ENCODE measurements at regions not wholly inside any gene's neighbourhood (a gene's known extent, or its start where the extent isn't known, plus 50 kb on each side); places are given as distances from the start of the nearest gene placed in this dataset.

- no peak for DNase-seq (ENCODE audit: low read depth)
- no peak overlapping the region for H3K4me3 ChIP-seq (ENCODE audit: low read depth, low read length)
- no peak for TF ChIP-seq CTCF (IDR thresholded peaks at IDR 0.05; ENCODE audit: insufficient read depth, low read depth, low read length, missing control alignments)
Measured at GRCh38 chr6:1240766-1241318, 71.1 kb upstream of the FOXQ1 start.

GRCh38 chr6:1239805-1240204 is 72.1 kb upstream of the FOXQ1 start:
- TF ChIP-seq CTCF (IDR thresholded peaks at IDR 0.05; ENCODE audit: insufficient read depth, low read depth, low read length, missing control alignments) = no peak
- DNase-seq (ENCODE audit: low read depth) = no peak
- no peak overlapping the region for H3K4me3 ChIP-seq (ENCODE audit: low read depth, low read length)

- no peak overlapping the region for H3K4me3 ChIP-seq (ENCODE audit: low read depth, low read length)
- no peak for TF ChIP-seq CTCF (IDR thresholded peaks at IDR 0.05; ENCODE audit: insufficient read depth, low read depth, low read length, missing control alignments)
- no peak for DNase-seq (ENCODE audit: low read depth)
Measured at GRCh38 chr6:1238040-1238439, 73.9 kb upstream of the FOXQ1 start.

- DNase-seq (ENCODE audit: low read depth) = no peak
- TF ChIP-seq CTCF (IDR thresholded peaks at IDR 0.05; ENCODE audit: insufficient read depth, low read depth, low read length, missing control alignments) = no peak
- no peak overlapping the region for H3K4me3 ChIP-seq (ENCODE audit: low read depth, low read length)
Measured at GRCh38 chr6:1237636-1238035, 74.3 kb upstream of the FOXQ1 start.

GRCh38 chr6:1235825-1236224 is 76.1 kb upstream of the FOXQ1 start:
- TF ChIP-seq CTCF (IDR thresholded peaks at IDR 0.05; ENCODE audit: insufficient read depth, low read depth, low read length, missing control alignments) = no peak
- no peak for DNase-seq (ENCODE audit: low read depth)
- no peak overlapping the region for H3K4me3 ChIP-seq (ENCODE audit: low read depth, low read length)

GRCh38 chr6:1233924-1234323 is 78.0 kb upstream of the FOXQ1 start:
- TF ChIP-seq CTCF (IDR thresholded peaks at IDR 0.05; ENCODE audit: insufficient read depth, low read depth, low read length, missing control alignments) = no peak
- DNase-seq (ENCODE audit: low read depth) = no peak
- no peak overlapping the region for H3K4me3 ChIP-seq (ENCODE audit: low read depth, low read length)

GRCh38 chr6:1232578-1232977 is 79.3 kb upstream of the FOXQ1 start:
- no peak overlapping the region for H3K4me3 ChIP-seq (ENCODE audit: low read depth, low read length)
- no peak for TF ChIP-seq CTCF (IDR thresholded peaks at IDR 0.05; ENCODE audit: insufficient read depth, low read depth, low read length, missing control alignments)

More at GRCh38 chr6:1232578-1232977, 79.3 kb upstream of the FOXQ1 start:
- no peak for DNase-seq (ENCODE audit: low read depth)
